Body of pancreas (tissue), 4 donors: ENCODE measurements at regions not wholly inside any gene's neighbourhood (a gene's known extent, or its start where the extent isn't known, plus 50 kb on each side); places are given as distances from the start of the nearest gene placed in this dataset.

Source experiments
- ATAC-seq: fragments of 150-250 bp; one replicate; pipeline ENCODE4 v1.9.1; 2016
- DNase-seq, 4 donors: peaks; one replicate each; pipeline ENCODE4 v3.0.0-alpha.2; 2019
- H3K27ac ChIP-seq, 4 donors: fragments of 200-600 bp; sonication (generic); 1 replicate in 3 of 4; 2 replicates in 1 of 4; pipeline versions ENCODE4 v1.5.1 to v1.6.1; 2016 to 2019; ENCODE audit warnings: mild to moderate bottlenecking in 1 of 4, mixed read lengths in 1 of 4, moderate library complexity in 1 of 4
- H3K27me3 ChIP-seq, 2 donors: fragments of 200-600 bp; sonication (generic); one replicate each; pipeline ENCODE4 v1.6.0; 2016; ENCODE audit warnings: mild to moderate bottlenecking in 1 of 2
- H3K36me3 ChIP-seq, 2 donors: fragments of 200-600 bp; sonication (generic); replicated peaks in 1 of 2; 2 replicates each; pipeline ENCODE4 v1.5.1; 2016; ENCODE audit warnings: low read depth in 2 of 2; ENCODE audit not compliant: insufficient read depth in 1 of 2
- H3K4me1 ChIP-seq: fragments of 200-600 bp; sonication (generic); one replicate; pipeline ENCODE4 v1.6.0; 2016
- H3K4me3 ChIP-seq, 2 donors: fragments of 200-600 bp; sonication (generic); 1 replicate in 1 of 2; 2 replicates in 1 of 2; pipeline ENCODE4 v1.5.1; 2016 to 2019
- H3K9me3 ChIP-seq, 3 donors: fragments of 200-600 bp; sonication (generic); 1 replicate in 2 of 3; 2 replicates in 1 of 3; pipeline ENCODE4 v1.5.1; 2016
- CTCF ChIP-seq, 7 experiments: fragments of 450-650 bp in 4 of 7; fragments of 200-600 bp in 3 of 7; sonication (generic) in 3 of 7; IDR thresholded peaks; one replicate each; pipeline ENCODE4 v1.5.1; 2016 to 2019; ENCODE audit warnings: antibody characterized with exemption in 7 of 7
- POLR2A ChIP-seq, 3 donors: fragments of 450-650 bp; IDR thresholded peaks; one replicate each; pipeline ENCODE4 v1.6.1; 2016; ENCODE audit warnings: antibody characterized with exemption in 3 of 3, mild to moderate bottlenecking in 2 of 3
- WGBS, 2 donors: methylation state at CpG; one replicate each; pipeline ENCODE4 v1.1.5; 2017; 5-methylcytosine and 5-hydroxymethylcytosine counted together
- intact Hi-C: fragments of 100-400 bp; cut with DNase I; formaldehyde crosslinking; loops from one replicate; pipeline ENCODE4 v1.15.1; 2023

- intact Hi-C loops = no loop called here
- DNase-seq = peak; percentile 49 to 70 (median 64)
- Histone ChIP-seq H3K9me3 (peaks cover 0 to 3% (median 0%) of the 10 kb centered on the region in 3 donors), H3K27me3 (no peaks in the 10 kb centered on the region), H3K4me3 (no peak overlapping the region), H3K27ac (no peak overlapping the region), H3K4me1 (peaks cover 12% of the 10 kb centered on the region), H3K36me3 (no peaks in the 10 kb centered on the region)
- TF ChIP-seq POLR2A (IDR thresholded peaks at IDR 0.05) (no peak), CTCF (IDR thresholded peaks at IDR 0.05) (no peak)
- WGBS, 2 donors = 26 to 28% methylated on average over 4 of the region's 4 CpGs
- ATAC-seq = peak; percentile 66
These were observed 109.6 kb upstream of the TSPAN2 start for GRCh38 chr1:115198938-115199337.

- no peaks in the 10 kb centered on the region for H3K27me3 ChIP-seq
- no peaks in the 10 kb centered on the region for H3K9me3 ChIP-seq
- no peak for DNase-seq
- ATAC-seq = no peak
- 87 to 89% methylated on average over 1 of the region's 1 CpG for WGBS, 2 donors
- H3K4me3 ChIP-seq = no peak overlapping the region
- intact Hi-C loops = no loop called here
- H3K27ac ChIP-seq = no peak overlapping the region
- H3K36me3 ChIP-seq = no peaks in the 10 kb centered on the region
- TF ChIP-seq POLR2A (IDR thresholded peaks at IDR 0.05) = no peak
- H3K4me1 ChIP-seq = peaks cover 12% of the 10 kb centered on the region
These were observed 107.0 kb upstream of the TSPAN2 start for GRCh38 chr1:115196296-115196695.

- Histone ChIP-seq H3K4me1 (peaks cover 10% of the 10 kb centered on the region), H3K36me3 (no peaks in the 10 kb centered on the region), H3K9me3 (no peaks in the 10 kb centered on the region), H3K27me3 (no peaks in the 10 kb centered on the region), H3K27ac (no peak overlapping the region), H3K4me3 (no peak overlapping the region)
- no peak for DNase-seq
- ATAC-seq = no peak
- TF ChIP-seq POLR2A (IDR thresholded peaks at IDR 0.05) (no peak), CTCF (IDR thresholded peaks at IDR 0.05) (no peak)
- WGBS, 2 donors = 58 to 66% methylated on average over 2 of the region's 2 CpGs
- intact Hi-C loops = no loop called here
These were observed 105.2 kb upstream of the TSPAN2 start for GRCh38 chr1:115194506-115194905.

- no peaks in the 10 kb centered on the region for H3K36me3 ChIP-seq
- ATAC-seq = no peak
- H3K4me1 ChIP-seq = no peaks in the 10 kb centered on the region
- TF ChIP-seq CTCF (IDR thresholded peaks at IDR 0.05) = no peak
- TF ChIP-seq POLR2A (IDR thresholded peaks at IDR 0.05) = no peak
- no peaks in the 10 kb centered on the region for H3K27me3 ChIP-seq
- intact Hi-C loops = no loop called here
- DNase-seq = no peak
- H3K27ac ChIP-seq = no peak overlapping the region
- 60 to 72% methylated on average over 3 of the region's 3 CpGs for WGBS, 2 donors
- no peaks in the 10 kb centered on the region for H3K9me3 ChIP-seq
- no peak overlapping the region for H3K4me3 ChIP-seq
These were observed 103.9 kb upstream of the TSPAN2 start for GRCh38 chr1:115193046-115193828.

- TF ChIP-seq CTCF (IDR thresholded peaks at IDR 0.05) = no peak
- TF ChIP-seq POLR2A (IDR thresholded peaks at IDR 0.05) = no peak
- H3K27me3 ChIP-seq = no peaks in the 10 kb centered on the region
These were observed 103.0 kb upstream of the TSPAN2 start for GRCh38 chr1:115192200-115192767.

More at GRCh38 chr1:115192200-115192767, 103.0 kb upstream of the TSPAN2 start:
- WGBS, 2 donors = 82 to 89% methylated on average over 7 of the region's 7 CpGs
- no peaks in the 10 kb centered on the region for H3K9me3 ChIP-seq
- H3K4me3 ChIP-seq = no peak overlapping the region
- ATAC-seq (no peak), DNase-seq (no peak)
- no peaks in the 10 kb centered on the region for H3K4me1 ChIP-seq
- no peak overlapping the region for H3K27ac ChIP-seq
- intact Hi-C loops = no loop called here
- no peaks in the 10 kb centered on the region for H3K36me3 ChIP-seq
